Ishikawa (cell line): ENCODE measurements at regions not wholly inside any gene's neighbourhood (a gene's known extent, or its start where the extent isn't known, plus 50 kb on each side); places are given as distances from the start of the nearest gene placed in this dataset.

ENCODE experiments used
- EGR1 ChIP-seq: IDR thresholded peaks from 2 replicates; pipeline ENCODE4 v1.6.1; 2012
- EP300 ChIP-seq: IDR thresholded peaks from 2 replicates; pipeline ENCODE4 v1.6.1; 2012; ENCODE audit warnings: borderline replicate concordance
- NFIC ChIP-seq: IDR thresholded peaks from 2 replicates; pipeline ENCODE4 v1.6.1; 2012
- RAD21 ChIP-seq: IDR thresholded peaks from 2 replicates; pipeline ENCODE4 v1.6.1; 2012; ENCODE audit warnings: low read depth
- REST ChIP-seq: IDR thresholded peaks from 2 replicates; pipeline ENCODE4 v1.6.1; 2012; ENCODE audit warnings: low read depth, mild to moderate bottlenecking
- TEAD4 ChIP-seq: IDR thresholded peaks from 2 replicates; pipeline ENCODE4 v1.6.1; 2012

DNA sequence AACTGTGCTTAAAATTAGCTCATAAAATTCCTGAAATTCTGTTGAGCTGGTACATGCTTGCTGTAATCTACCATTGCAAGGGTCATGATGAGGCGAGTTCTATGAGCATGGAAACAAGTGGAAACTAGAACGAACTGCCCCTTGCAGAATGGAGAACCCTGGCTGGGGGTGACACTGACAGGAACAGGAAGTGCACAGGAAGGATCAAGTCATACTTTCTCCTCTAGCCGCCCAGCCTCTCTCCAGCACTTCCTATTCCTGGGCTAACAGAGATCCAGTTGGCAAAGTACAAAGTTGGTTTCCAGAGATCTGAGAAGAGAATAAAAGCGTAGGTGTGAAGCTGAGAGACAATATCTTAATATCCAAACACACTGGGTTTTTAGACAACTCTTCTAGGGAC is 414.2 kb upstream of the PODXL start:
- TF ChIP-seq NFIC (no peak), EGR1 (no peak), EP300 (no peak), RAD21 (no peak), TEAD4 (no peak), REST (no peak)
